Large intestine (tissue), 3 donors: ENCODE measurements at regions not wholly inside any gene's neighbourhood (a gene's known extent, or its start where the extent isn't known, plus 50 kb on each side); places are given as distances from the start of the nearest gene placed in this dataset.

Experiments
- DNase-seq, 2 donors: peaks; one replicate each; pipeline versions ENCODE4 v3.0.0 to v3.0.0-alpha.2; 2013
- H3K27ac ChIP-seq: one replicate; pipeline ENCODE4 v1.5.1; 2013; ENCODE audit warnings: low read length
- H3K27me3 ChIP-seq: 2 replicates; pipeline ENCODE4 v1.6.1; 2013; ENCODE audit warnings: low read length; ENCODE audit not compliant: control insufficient read depth, insufficient read depth
- H3K36me3 ChIP-seq: 2 replicates; pipeline ENCODE4 v1.6.1; 2013; ENCODE audit warnings: low read length; ENCODE audit not compliant: control insufficient read depth, insufficient read depth
- H3K4me1 ChIP-seq: one replicate; pipeline ENCODE4 v1.6.1; 2013; ENCODE audit warnings: low read length; ENCODE audit not compliant: control insufficient read depth, insufficient read depth
- H3K4me3 ChIP-seq: one replicate; pipeline ENCODE4 v1.5.1; 2013; ENCODE audit warnings: low read length
- H3K9me3 ChIP-seq: one replicate; pipeline ENCODE4 v1.6.1; 2013; ENCODE audit warnings: mild to moderate bottlenecking, low read depth, low read length, moderate library complexity; ENCODE audit not compliant: control insufficient read depth
- WGBS: methylation state at CpG from one replicate; pipeline ENCODE4 v1.1.5; 2013; ENCODE audit warnings: low lambda C conversion rate; ENCODE audit not compliant: insufficient coverage; 5-methylcytosine and 5-hydroxymethylcytosine counted together

GRCh38 chrX:140342410-140342809 is 162.5 kb downstream of the SOX3 start:
- Histone ChIP-seq H3K4me1 (no peaks in the 10 kb centered on the region), H3K27me3 (no peaks in the 10 kb centered on the region), H3K9me3 (no peaks in the 10 kb centered on the region), H3K4me3 (no peak overlapping the region), H3K36me3 (no peaks in the 10 kb centered on the region), H3K27ac (no peak overlapping the region)
- no CpG with 5 or more reads among the region's 1 CpG for WGBS
- DNase-seq: no peak

- no peak for DNase-seq
- no CpG with 5 or more reads among the region's 1 CpG for WGBS
- H3K4me3 ChIP-seq: no peak overlapping the region
- H3K27me3 ChIP-seq: no peaks in the 10 kb centered on the region
- no peaks in the 10 kb centered on the region for H3K36me3 ChIP-seq
- no peak overlapping the region for H3K27ac ChIP-seq
- H3K9me3 ChIP-seq: no peaks in the 10 kb centered on the region
- no peaks in the 10 kb centered on the region for H3K4me1 ChIP-seq
These were observed 167.6 kb downstream of the SOX3 start for GRCh38 chrX:140337263-140337662.

GRCh38 chrX:140318296-140318695 is 186.6 kb downstream of the SOX3 start:
- WGBS: no CpG with 5 or more reads among the region's 4 CpGs
- no peaks in the 10 kb centered on the region for H3K4me1 ChIP-seq
- no peaks in the 10 kb centered on the region for H3K9me3 ChIP-seq
- DNase-seq: no peak
- no peaks in the 10 kb centered on the region for H3K27me3 ChIP-seq
- no peak overlapping the region for H3K4me3 ChIP-seq
- no peak overlapping the region for H3K27ac ChIP-seq
- H3K36me3 ChIP-seq: no peaks in the 10 kb centered on the region

- H3K27me3 ChIP-seq: no peaks in the 10 kb centered on the region
- no peaks in the 10 kb centered on the region for H3K9me3 ChIP-seq
- no peak for DNase-seq
- no peak overlapping the region for H3K4me3 ChIP-seq
- H3K4me1 ChIP-seq: no peaks in the 10 kb centered on the region
- WGBS: no CpG with 5 or more reads among the region's 2 CpGs
- no peaks in the 10 kb centered on the region for H3K36me3 ChIP-seq
- H3K27ac ChIP-seq: no peak overlapping the region
These were observed 187.4 kb downstream of the SOX3 start for GRCh38 chrX:140317462-140317861.

- no peaks in the 10 kb centered on the region for H3K27me3 ChIP-seq
- no peak overlapping the region for H3K4me3 ChIP-seq
- no peaks in the 10 kb centered on the region for H3K4me1 ChIP-seq
- H3K27ac ChIP-seq: no peak overlapping the region
- no peaks in the 10 kb centered on the region for H3K36me3 ChIP-seq
- DNase-seq: no peak
- no peaks in the 10 kb centered on the region for H3K9me3 ChIP-seq
- WGBS: no CpG with 5 or more reads among the region's 11 CpGs
These were observed 205.7 kb downstream of the SOX3 start for GRCh38 chrX:140298960-140299825.

GRCh38 chrX:140297273-140297672 is 207.6 kb downstream of the SOX3 start:
- Histone ChIP-seq H3K27ac (no peak overlapping the region), H3K27me3 (no peaks in the 10 kb centered on the region), H3K4me3 (no peak overlapping the region), H3K36me3 (no peaks in the 10 kb centered on the region), H3K9me3 (no peaks in the 10 kb centered on the region), H3K4me1 (no peaks in the 10 kb centered on the region)
- WGBS: no CpG with 5 or more reads among the region's 1 CpG
- DNase-seq: no peak

- no peak overlapping the region for H3K4me3 ChIP-seq
- H3K36me3 ChIP-seq: no peaks in the 10 kb centered on the region
- no peak overlapping the region for H3K27ac ChIP-seq
- H3K4me1 ChIP-seq: no peaks in the 10 kb centered on the region
- no peak for DNase-seq
- WGBS: no CpG with 5 or more reads among the region's 1 CpG
- H3K27me3 ChIP-seq: no peaks in the 10 kb centered on the region
- no peaks in the 10 kb centered on the region for H3K9me3 ChIP-seq
These were observed 211.9 kb downstream of the SOX3 start for GRCh38 chrX:140292961-140293360.

- no peak overlapping the region for H3K4me3 ChIP-seq
- WGBS: no CpG with 5 or more reads among the region's 2 CpGs
- no peaks in the 10 kb centered on the region for H3K4me1 ChIP-seq
- H3K27ac ChIP-seq: no peak overlapping the region
- H3K27me3 ChIP-seq: no peaks in the 10 kb centered on the region
- DNase-seq: no peak
- no peaks in the 10 kb centered on the region for H3K36me3 ChIP-seq
- no peaks in the 10 kb centered on the region for H3K9me3 ChIP-seq
These were observed 212.7 kb downstream of the SOX3 start for GRCh38 chrX:140292188-140292587.

GRCh38 chrX:140274811-140275525 is 229.9 kb downstream of the SOX3 start:
- no CpG with 5 or more reads among the region's 3 CpGs for WGBS
- H3K27me3 ChIP-seq: no peaks in the 10 kb centered on the region
- no peak for DNase-seq
- H3K9me3 ChIP-seq: no peaks in the 10 kb centered on the region
- no peak overlapping the region for H3K4me3 ChIP-seq
- H3K36me3 ChIP-seq: no peaks in the 10 kb centered on the region
- H3K27ac ChIP-seq: no peak overlapping the region
- no peaks in the 10 kb centered on the region for H3K4me1 ChIP-seq

- H3K4me3 ChIP-seq: no peak overlapping the region
- no peak for DNase-seq
- H3K9me3 ChIP-seq: no peaks in the 10 kb centered on the region
- H3K27ac ChIP-seq: no peak overlapping the region
- no peaks in the 10 kb centered on the region for H3K4me1 ChIP-seq
- H3K36me3 ChIP-seq: no peaks in the 10 kb centered on the region
- WGBS: no CpG with 5 or more reads among the region's 4 CpGs
- H3K27me3 ChIP-seq: no peaks in the 10 kb centered on the region
These were observed 230.9 kb downstream of the SOX3 start for GRCh38 chrX:140273921-140274320.
